Mammary epithelial cell (primary cell): ENCODE measurements at regions not wholly inside any gene's neighbourhood (a gene's known extent, or its start where the extent isn't known, plus 50 kb on each side); places are given as distances from the start of the nearest gene placed in this dataset.

ENCODE experiments used
- EZH2 ChIP-seq: IDR thresholded peaks from 2 replicates; pipeline ENCODE4 v1.6.1; 2012; ENCODE audit warnings: low read length, inconsistent platforms, borderline replicate concordance
- TF ChIP-seq, protein P1 (sequence below), 2 donors: IDR thresholded peaks in 1 of 2; conservative IDR thresholded peaks in 1 of 2; 2 replicates each; pipeline ENCODE4 v1.5.1; 2011 to 2012; ENCODE audit warnings: inconsistent platforms in 2 of 2, low read length in 2 of 2, mild to moderate bottlenecking in 2 of 2, control low read depth in 1 of 2, low read depth in 1 of 2; ENCODE audit not compliant: insufficient read depth in 1 of 2; ENCODE audit errors: extremely low read depth in 1 of 2

GRCh38 chr14:76698631-76699030 lies 62.6 kb upstream of the VASH1 start:
- TF ChIP-seq, protein P1, sequence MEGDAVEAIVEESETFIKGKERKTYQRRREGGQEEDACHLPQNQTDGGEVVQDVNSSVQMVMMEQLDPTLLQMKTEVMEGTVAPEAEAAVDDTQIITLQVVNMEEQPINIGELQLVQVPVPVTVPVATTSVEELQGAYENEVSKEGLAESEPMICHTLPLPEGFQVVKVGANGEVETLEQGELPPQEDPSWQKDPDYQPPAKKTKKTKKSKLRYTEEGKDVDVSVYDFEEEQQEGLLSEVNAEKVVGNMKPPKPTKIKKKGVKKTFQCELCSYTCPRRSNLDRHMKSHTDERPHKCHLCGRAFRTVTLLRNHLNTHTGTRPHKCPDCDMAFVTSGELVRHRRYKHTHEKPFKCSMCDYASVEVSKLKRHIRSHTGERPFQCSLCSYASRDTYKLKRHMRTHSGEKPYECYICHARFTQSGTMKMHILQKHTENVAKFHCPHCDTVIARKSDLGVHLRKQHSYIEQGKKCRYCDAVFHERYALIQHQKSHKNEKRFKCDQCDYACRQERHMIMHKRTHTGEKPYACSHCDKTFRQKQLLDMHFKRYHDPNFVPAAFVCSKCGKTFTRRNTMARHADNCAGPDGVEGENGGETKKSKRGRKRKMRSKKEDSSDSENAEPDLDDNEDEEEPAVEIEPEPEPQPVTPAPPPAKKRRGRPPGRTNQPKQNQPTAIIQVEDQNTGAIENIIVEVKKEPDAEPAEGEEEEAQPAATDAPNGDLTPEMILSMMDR (conservative IDR thresholded peaks at IDR 0.05 in 1 of 2, IDR thresholded peaks at IDR 0.05 in 1 of 2; ENCODE audit: extremely low read depth in 1 of 2, insufficient read depth in 1 of 2, low read depth in 1 of 2, low read length in 2 of 2): no peak
- no peak for TF ChIP-seq EZH2
